Ishikawa (cell line): ENCODE measurements at regions not wholly inside any gene's neighbourhood (a gene's known extent, or its start where the extent isn't known, plus 50 kb on each side); places are given as distances from the start of the nearest gene placed in this dataset.

Experiments
- CREB1 ChIP-seq: IDR thresholded peaks from 2 replicates; pipeline ENCODE4 v1.6.1; 2012; ENCODE audit warnings: low read depth
- EP300 ChIP-seq: IDR thresholded peaks from 2 replicates; pipeline ENCODE4 v1.6.1; 2012; ENCODE audit warnings: borderline replicate concordance
- RAD21 ChIP-seq: IDR thresholded peaks from 2 replicates; pipeline ENCODE4 v1.6.1; 2012; ENCODE audit warnings: low read depth
- TCF12 ChIP-seq: IDR thresholded peaks from 2 replicates; pipeline ENCODE4 v1.6.1; 2012; ENCODE audit warnings: low read depth
- YY1 ChIP-seq: IDR thresholded peaks from 2 replicates; pipeline ENCODE4 v1.6.1; 2012; ENCODE audit warnings: low read depth

DNA sequence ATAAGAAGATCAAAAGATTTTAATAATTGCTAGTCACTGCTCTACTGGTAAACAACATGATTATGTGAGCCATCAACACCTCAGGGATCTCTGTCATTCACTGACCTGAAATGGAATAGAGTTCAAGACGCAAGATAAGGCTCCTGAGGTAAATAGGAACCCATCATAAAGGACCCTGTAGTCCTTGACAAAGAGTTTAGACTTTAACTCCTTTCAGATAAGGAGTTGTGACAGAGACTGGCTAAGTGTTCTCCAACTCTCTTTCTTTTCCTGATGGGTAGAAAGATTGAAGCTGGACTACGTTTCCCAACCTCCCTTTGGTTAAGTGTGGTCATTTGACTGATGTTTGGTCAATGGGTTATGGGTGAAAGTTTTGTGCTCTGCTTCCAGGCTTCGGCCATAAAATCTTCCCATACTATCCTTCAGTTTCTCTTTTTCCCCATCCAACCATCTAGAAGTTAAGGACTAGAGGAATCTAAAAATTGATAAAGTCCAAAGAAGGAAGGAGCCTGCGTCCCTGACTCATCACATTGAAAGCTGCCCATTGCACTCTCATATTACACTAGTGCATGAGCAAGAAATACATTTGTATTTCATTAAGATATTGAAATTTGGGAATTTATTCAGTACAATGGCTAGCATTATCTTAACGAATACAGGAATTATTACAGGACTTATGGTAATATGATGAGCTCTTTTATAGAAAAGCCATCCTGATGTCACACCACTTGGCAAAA, 293.7 kb upstream of the ACVR2A start:
- TF ChIP-seq EP300 (no peak), CREB1 (no peak), TCF12 (no peak), RAD21 (no peak), YY1 (no peak)
